HL-60/S4 treated with retinoic acid at 250 ng/mL for 4 days and 3 days (cell line): ENCODE measurements at regions not wholly inside any gene's neighbourhood (a gene's known extent, or its start where the extent isn't known, plus 50 kb on each side); places are given as distances from the start of the nearest gene placed in this dataset.

ENCODE experiments used
- in situ Hi-C: fragments of 300-500 bp; cut with MboI; formaldehyde crosslinking; loops from 2 replicates; pipeline ENCODE4 v1.7.0; 2022; ENCODE audit warnings: low sequenced_read_pairs

- in situ Hi-C loops, result no loop called here
Observed at GRCh38 chr4:53730031-53730805, 138.9 kb upstream of the LNX1 start.

GRCh38 chr4:53722110-53722509 lies 130.8 kb upstream of the LNX1 start:
- in situ Hi-C loops, result no loop called here

- in situ Hi-C loops, result no loop called here
Observed at GRCh38 chr4:53721263-53721662, 130.0 kb upstream of the LNX1 start.

GRCh38 chr4:53720776-53721175 lies 129.5 kb upstream of the LNX1 start:
- in situ Hi-C loops, result no loop called here

- in situ Hi-C loops, result no loop called here
Observed at GRCh38 chr4:53717064-53717549, 125.8 kb upstream of the LNX1 start.

- in situ Hi-C loops, result no loop called here
Observed at GRCh38 chr4:53716471-53717063, 125.3 kb upstream of the LNX1 start.

- in situ Hi-C loops, result no loop called here
Observed at GRCh38 chr4:53716011-53716410, 124.7 kb upstream of the LNX1 start.

- in situ Hi-C loops, result no loop called here
Observed at GRCh38 chr4:53714236-53715140, 123.2 kb upstream of the LNX1 start.

GRCh38 chr4:53713767-53714166 lies 122.5 kb upstream of the LNX1 start:
- in situ Hi-C loops, result no loop called here

- in situ Hi-C loops, result no loop called here
Observed at GRCh38 chr4:53713296-53713695, 122.0 kb upstream of the LNX1 start.

- in situ Hi-C loops, result no loop called here
Observed at GRCh38 chr4:53712408-53713020, 121.2 kb upstream of the LNX1 start.

GRCh38 chr4:53711926-53712325 lies 120.6 kb upstream of the LNX1 start:
- in situ Hi-C loops, result no loop called here

GRCh38 chr4:53709693-53710092 lies 118.4 kb upstream of the LNX1 start:
- in situ Hi-C loops, result no loop called here

GRCh38 chr4:53707491-53707890 lies 116.2 kb upstream of the LNX1 start:
- in situ Hi-C loops, result no loop called here

GRCh38 chr4:53706422-53707032 lies 115.2 kb upstream of the LNX1 start:
- in situ Hi-C loops, result no loop called here

GRCh38 chr4:53705972-53706371 lies 114.7 kb upstream of the LNX1 start:
- in situ Hi-C loops, result no loop called here

GRCh38 chr4:53705151-53705764 lies 114.0 kb upstream of the LNX1 start:
- in situ Hi-C loops, result no loop called here

- in situ Hi-C loops, result no loop called here
Observed at GRCh38 chr4:53704329-53704728, 113.0 kb upstream of the LNX1 start.

- in situ Hi-C loops, result no loop called here
Observed at GRCh38 chr4:53703267-53703655, 112.0 kb upstream of the LNX1 start.
